Stimulated activated CD4-positive, alpha-beta T cell treated with anti-CD3 and anti-CD28 coated beads, TNF-alpha, amount 100 ng/mL, for 24 hours (primary cell): ENCODE measurements at regions not wholly inside any gene's neighbourhood (a gene's known extent, or its start where the extent isn't known, plus 50 kb on each side); places are given as distances from the start of the nearest gene placed in this dataset.

Experiments
- DNase-seq, 3 experiments: peaks; one replicate each; pipeline ENCODE4 v3.0.0-alpha.2; 2020; ENCODE audit warnings: low read depth in 3 of 3

DNA sequence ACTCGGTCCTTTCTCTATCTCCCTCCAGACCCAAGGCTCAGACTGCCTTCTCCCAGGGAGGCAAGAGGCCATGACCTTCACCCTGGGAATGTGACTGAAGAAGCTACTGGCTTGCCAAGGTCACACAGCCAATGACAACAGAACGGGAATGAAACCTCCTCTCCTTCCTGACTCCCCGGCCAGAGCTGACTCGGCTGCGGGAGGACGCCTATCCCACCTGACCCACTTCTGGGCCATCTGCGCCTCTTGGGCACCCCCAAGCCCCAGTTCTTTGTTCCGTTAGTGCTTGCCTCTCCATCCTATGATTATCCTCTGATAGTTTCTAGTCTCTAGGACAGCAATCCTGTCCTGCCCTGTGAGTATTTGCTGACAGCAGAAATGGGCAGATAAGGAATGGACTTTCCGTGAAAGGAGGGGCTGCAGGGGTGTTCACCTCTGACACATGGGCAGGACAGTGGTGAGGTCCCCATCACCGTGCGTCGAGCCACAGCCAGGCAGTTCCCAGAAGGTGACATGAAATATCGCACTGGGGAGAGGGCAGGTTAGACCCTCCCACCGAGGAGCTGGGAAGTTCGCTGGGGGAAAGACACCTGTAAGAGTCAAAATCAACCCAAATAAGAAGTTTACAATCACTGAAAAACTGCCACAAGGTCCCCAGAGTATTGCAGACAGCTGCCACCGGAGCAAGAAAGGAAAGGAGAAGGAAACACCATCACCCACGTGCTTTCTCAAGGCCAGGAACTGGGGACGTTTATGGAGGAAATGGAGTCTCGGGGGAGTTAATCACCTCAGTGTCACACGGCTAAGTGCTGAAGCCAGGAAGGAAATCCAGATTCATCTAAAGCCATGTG lies 63.0 kb downstream of the INSIG1 start:
- no peak for DNase-seq

DNA sequence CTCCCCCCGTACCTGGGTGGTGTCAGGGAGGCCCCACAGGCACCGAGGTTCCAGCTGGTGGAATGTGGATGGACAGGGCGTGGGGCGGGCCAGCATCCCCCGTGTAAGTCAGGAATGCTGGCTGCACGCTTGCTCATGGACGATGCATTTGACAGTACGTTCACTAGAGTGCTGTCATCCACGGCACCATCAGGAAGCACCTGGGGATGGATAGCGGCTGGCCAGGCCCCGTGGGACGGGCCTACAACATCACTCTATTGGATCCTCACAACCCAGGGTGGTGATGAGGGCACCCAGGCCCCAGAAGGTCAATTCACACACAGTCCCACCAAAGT lies 63.6 kb downstream of the INSIG1 start:
- DNase-seq: no peak

DNA sequence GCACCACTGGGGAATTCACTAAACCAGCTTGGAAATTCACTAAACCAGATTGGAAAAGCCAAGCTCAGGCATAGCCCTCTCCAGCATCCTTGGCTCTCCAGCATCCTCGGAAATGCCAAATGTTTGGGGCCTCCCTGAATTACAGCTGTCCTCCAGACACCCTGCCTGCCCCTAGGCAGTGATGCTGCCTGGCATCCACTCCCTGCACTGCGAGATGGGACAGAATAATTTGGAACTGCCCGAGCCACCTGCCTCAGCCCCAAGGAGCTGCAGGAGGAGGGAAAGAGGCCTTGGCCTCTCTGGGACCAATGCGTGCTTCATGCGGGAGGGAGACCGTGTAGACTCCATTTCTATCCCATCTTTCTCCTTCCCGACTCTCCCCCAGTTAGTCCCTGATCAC lies 64.3 kb downstream of the INSIG1 start:
- no peak for DNase-seq

DNA sequence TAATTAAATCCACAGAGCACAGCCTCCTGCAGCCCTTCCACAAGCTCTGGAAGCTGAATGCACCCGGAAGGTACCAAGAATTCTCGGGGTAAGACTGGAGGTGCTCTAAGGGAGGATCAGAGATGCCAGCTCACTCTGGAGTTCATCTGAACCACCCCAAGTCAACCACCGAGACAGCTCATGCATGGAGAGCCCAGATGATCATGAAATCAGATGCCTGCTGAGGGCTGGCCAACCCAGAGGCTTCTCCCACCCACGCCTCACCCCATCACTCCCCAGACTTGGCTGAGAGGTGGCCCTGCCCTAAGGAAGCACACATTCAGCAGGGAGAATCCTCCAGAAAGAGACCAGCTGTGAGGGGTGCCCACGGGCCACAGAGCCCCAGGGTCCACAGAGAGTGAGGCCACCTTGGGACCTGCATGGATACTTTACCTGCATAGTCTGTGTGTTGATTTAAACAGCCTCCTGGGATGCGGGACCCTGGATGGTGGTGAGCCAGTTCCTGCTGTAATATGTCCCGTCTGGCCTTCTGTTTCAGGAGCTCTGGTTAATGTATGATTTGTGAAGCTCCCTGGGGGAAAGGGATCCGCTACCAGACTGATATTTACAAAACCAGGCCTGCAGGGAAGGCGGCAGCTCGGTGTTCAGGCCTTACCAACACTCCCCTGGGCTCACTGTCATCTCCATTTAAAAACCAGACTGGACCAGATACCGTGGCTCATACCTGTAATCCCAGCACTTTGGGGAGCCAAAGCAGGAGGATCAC lies 64.9 kb downstream of the INSIG1 start:
- no peak for DNase-seq

DNA sequence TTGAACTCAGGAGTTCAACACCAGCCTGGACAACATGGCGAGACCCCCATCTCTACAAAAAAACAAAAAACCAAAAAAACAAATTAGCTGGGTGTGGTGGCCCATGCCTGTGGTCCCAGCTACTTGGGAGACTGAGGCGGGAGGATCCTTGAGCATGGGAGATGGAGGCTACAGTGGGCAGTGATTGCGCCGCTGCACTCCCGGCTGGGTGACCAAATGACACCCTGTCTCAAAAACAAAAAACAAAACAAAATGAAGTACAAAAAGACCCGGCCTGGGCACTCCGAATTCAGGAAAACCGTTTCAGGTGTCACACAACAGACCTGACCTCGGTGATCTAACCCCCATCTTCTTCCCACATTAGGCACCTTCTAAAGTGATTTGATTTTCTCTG lies 65.5 kb downstream of the INSIG1 start:
- no peak for DNase-seq

DNA sequence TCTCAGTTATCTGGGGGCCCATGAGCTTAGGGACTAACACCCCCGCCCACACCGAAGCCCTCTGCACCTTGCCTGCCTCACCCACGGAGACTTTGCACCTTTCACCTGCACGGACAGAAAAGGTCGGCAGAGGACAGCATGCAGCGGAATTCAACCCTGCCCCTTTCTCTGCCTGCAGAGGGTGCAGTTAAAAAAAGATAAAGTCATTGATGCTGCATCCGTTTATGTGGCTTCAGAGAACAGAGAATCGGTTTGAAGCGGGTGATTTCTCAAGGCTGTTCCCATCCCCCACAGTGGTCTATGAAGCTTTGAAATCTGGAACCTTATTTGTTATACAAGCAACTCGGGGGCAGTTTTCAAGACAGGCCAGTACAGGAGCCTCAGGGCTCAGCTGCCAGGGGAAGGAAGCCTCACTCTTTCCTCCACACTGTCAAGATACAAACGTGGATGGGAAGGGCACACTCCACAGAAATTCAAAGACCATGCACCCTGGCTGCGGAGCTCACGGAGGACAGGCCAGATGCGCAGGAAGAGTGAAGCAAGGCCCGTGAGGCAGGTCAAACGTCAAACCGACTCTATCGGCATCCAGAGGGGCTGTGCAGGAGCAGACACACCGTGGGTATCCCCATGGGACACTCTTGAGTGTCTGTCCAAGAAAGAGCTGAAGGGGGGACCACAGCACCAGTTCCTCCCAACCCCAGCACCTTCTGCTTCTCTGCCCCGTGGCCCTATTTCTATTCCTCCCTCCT lies 66.3 kb downstream of the INSIG1 start:
- DNase-seq: no peak

DNA sequence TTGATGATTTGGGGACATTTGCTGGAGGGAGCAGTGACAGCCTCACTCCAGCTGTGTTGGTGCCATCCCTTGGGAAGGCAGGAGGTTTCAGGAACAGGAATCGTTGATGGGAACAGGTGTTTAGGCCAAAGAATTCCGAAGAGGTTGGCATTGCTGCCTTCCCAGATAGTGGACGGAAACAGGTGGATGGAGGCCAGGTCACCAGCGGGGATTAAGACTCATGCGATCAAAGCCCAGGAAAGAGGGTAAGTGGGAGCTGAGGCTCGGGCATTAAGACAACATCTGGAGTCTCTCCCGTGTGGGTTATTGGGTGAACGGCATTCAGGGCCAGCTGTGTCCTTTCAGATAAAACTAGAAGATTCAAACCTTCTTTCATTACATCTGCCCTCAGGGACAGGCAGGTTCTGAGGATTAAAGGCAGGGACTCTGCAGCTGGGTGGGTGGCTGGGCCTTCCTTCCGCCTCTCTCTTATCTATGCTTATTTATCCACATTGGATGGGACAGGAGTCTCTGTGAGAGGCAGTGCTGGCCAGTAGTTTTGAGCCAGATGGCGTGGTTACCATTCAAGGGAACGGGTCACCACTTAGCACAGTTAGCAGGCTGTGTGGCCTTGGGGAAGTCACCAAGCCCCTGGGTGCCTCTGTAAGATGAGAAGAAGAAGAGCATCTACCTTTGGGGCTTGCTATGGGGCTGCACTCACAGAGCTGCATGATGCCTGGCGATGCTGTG lies 67.6 kb downstream of the INSIG1 start:
- no peak for DNase-seq

DNA sequence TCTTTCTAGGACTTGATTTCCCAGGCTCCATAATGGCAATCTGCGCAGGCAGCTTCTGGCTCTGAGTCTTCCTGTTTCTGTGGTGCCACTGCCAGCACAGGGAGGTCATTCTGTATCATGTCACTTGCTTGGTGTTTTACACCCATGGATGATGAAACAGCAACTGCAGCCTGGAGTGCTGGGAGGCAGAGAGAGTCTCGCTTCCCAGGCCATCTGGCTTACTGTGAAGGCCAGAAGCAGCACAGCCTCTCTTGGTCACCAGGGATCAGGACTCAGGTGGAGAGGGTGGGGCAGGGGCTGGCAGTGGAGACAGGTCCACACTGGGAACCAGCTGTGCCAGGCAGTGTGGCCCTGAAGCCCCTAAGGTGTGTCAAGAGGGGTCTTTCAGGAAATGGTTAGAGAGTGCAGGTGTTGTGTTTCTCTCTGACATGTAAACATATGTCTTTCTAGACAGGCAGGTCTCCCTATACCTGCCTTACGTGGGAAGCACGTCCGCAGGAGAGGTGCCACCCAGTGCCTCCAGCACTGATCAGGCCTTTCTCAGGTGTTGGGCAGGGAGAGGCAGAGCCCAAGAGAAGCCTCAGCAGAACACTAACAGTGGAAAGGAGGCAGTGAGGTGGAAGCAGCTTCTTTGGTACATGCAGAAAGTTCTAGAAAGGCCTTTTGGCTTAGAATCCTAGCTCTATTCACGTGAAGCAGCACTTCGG lies 71.4 kb downstream of the INSIG1 start:
- no peak for DNase-seq

DNA sequence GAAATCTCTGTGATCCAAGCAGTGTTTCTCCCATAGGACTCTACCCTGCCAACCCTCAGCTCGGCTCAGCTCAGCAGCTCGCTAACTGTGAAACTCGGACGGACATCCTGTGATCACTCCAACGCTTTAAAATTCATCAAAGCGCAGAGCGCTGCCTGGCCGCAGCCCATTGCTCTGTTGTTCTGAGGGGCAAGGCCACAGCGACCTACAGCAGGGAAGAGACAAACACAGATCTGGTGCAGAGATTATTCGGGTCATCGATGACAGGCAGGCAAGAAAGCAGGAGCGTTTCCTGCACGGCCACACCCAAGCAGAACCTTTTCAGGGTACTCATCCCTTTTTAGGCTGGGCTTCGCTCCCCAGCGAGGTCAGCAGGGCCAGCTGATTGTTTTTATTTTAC lies 72.1 kb downstream of the INSIG1 start:
- no peak for DNase-seq

DNA sequence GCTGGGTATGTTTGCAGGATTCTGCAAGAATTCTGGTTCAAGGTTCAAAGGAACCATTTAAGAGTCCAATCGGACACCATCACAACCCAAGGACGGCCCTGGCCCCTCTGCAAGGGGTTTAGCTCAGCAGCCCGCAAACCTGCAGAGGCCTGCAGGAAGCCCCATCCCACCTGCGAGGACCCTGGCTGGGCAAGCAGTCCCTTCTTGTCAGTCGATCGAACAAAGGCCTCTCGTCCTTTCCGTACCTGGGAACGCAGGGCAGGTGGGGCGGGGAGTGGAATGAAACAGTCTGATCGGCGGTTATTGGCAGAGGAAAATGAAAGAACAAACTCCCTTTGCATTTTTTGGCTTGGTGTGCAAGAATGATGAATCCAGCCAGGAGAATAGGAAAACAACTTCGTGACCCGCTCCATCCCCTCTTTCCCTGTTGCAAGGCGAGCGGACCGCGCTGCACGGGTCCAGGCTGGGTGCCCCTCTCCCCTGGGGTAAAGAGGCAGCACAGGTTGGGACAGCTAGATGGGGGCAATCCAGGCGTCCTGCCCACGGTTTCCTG lies 73.7 kb downstream of the INSIG1 start:
- DNase-seq: no peak

DNA sequence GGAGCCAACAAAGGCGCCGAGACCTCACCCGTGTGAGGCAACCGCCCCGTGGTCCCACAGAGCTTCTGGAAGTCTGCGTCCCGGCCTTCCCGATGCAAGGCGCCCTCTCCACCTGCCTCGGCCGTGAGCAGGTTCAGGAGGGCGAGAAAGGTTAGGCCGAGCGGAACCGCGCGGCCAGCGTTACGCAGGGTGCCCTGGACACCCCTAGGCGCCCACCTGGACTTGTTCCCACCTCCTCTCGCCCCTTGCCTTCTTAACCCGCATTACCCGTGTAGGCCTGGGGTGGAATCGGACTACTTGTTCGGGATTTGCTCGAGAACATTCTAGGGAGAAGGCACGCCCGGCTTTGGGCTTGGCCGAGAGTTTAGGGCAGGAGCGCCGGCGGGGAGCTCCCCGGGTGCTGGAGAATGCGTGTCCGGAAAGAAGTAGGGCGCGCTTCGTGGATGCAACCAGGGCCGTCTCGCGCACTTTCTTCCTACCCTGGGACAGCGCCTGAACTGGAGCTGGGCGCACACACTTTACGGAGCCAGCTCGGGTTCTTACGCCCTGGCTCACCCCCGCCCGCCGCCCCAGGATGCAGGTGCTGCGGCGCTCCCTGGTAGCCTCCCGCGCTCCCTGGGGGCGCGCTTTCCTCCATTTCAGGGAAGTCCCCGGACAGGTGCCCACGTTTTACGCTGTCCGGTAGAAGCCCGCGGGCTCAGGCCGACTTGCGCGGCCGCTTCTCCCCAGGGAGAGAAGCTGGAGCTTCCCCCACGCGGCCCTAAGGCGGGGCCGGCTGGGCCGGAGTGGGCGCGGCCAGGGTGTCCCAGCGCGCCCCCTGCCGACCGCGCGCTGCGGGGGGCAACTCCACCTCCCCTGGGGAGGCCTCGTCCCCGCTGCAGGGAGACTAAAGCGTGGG lies 74.5 kb downstream of the INSIG1 start:
- no peak for DNase-seq

DNA sequence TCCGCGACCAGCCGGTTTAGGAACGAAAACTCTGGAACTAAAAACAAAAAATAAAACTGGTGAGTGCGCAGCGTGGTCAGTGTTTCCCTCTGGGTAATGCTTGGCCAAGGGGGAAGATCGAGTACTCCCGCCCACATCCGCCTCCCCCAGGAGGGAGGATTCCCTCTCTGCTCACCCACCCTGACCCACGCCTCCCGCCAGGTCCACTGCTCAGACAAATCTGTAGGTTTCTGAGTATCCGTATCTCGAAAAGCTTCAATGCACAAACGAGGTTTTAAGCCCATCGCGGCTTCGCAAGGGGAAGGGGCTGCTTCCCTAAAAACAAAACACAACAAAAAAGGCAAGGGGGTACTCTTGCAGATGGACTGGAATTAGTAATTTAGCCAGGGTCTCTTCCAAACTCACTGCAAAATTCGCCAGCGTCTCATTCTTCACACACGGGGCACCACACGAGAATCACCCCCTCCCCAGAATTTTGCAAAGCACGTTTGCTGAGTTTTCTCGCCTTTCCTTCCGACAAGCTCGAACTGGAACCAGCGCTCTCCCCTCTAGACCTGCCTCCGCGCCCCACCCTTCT lies 75.2 kb downstream of the INSIG1 start:
- DNase-seq: no peak

DNA sequence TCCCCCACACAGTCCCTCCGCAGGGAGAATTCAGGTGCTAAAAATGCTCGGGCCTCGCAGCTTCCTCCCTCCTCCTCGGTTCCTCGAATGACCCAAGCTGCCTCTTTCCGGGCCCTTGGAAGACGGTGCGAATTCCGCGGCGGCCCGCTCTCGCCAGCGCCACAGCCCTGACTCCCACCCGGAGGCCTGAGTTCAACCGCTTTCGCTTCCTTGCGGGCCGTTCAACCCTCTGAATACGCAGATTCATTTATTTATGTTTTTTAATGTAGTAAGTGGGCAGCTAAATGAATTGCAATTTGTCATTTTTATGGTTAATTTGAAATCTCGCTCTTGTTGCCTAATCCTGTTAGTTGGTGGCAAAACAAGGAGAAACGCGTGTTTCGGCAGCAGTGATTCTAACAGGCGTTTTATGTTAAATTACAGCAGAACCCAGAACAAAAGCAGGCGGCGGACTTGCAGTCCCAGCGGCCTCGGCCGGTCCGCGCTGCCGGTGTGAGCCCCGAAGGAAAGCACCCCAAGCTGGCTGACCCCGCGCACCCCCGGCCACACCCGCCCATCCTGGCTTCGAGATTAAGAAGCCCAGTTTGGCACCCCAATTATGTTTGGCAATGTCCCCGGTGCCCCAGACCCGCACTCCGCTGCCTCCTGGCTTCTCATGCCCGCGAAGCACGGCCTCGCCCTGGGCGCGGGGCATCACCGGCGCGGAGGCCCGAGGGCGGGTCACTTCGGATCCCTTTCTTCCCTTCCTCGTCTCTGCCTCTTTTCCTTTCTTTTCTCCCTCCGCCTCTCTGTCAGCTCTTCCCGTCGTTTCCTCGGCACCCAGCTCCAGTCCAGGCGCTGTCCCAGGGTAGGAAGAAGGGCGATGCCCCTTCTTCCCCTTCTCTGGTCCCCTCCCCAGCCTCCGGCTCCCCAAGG lies 75.9 kb downstream of the INSIG1 start:
- DNase-seq: no peak

DNA sequence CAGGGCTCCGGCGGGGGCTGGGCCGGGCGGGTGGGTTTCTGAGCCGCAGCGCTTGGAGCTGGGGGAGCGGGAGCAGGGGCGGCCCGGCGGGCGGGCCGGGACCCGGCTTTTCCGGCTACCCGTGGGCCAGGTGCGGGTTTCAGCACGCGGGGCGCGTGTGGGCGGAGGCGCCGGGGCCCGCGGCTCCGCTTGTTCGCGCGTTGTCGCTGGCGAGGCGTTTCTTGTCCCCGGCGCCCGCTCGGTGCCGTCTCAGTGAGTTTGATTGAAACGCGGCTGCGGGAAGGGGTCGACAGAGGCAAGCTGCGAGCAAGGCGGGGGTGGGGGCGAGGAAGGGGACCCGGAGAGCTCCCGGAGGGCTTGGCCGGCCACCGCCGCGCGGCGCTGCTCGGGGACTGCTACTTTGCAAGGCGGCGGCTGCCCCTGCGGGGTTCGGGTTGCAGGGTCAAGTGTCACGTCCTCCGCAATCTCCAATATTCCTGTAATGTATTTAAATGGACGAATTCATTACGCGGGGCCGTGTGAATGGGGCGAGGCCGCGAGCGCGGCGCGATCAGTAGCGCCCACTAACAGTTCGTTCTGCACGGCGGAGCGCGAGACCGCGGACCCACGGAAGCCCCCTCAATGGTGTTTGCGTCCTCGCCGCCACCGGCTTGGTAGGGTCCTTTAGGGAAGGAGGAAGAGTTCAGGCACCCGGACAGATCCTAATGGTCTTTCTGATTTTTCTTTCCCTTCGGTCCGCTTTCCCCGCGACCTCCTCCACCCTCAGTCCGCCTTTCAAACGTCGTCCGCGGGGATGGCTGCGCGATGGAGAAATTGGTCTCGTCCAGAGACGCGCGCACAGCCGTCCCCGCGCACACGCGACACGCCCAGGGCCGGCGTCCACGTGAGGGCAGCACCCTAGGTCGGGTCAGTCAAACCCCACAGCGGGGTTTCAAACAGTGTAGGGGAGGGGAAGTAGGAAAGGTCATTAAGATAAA lies 76.9 kb downstream of the INSIG1 start:
- no peak for DNase-seq

DNA sequence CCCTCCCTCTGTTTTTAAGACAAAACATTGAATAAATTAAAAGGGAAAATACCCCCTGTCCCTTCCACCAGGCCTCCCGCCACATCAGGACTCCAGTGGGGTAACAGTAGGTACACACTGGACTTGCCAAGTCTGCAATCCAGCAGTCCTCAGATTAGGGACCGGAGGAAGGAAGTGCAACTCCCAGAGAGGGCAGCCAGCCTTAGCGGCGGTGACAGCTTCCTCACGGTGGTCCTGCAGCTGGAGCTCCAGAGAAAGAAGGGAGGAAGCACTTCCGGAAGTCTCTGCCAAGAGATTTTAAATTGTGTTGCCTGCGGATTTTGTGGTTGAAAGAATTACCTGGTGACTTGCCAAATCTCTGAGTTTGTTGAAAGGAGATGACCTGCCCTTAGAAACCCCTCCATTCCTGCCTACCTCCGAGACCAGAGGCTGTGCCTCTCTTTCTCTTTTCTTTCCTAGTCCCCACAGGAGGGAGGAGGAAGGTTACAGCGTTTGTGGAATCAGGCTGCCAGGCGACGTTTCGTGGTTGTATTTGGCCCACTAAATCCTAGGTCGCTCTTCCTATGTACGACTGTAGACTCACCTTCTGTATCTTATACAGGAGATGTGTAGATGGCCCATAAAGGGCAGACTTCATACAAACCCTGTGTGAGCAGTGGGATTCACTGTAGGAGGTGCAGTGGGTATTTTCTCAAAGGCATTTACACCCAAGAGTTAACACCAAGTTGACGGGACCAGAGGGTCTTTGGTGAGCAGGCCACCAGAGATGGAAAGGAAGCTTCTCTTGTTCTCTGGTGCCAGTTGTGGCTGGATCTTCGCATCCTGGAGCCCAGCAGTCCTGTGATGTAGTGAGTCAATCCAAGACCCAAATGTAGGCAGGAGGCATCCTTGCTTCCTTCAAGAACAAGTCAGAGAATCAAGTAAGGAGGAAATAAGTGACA lies 77.9 kb downstream of the INSIG1 start:
- DNase-seq: no peak
